GM06990 (cell line): ENCODE measurements at regions not wholly inside any gene's neighbourhood (a gene's known extent, or its start where the extent isn't known, plus 50 kb on each side); places are given as distances from the start of the nearest gene placed in this dataset.

ENCODE experiments used
- DNase-seq: peaks from one replicate; pipeline ENCODE4 v3.0.0-alpha.2; 2011; ENCODE audit not compliant: insufficient read length; ENCODE audit errors: extremely low read depth
- H3K27me3 ChIP-seq: replicated peaks from 2 replicates; pipeline ENCODE4 v1.6.0; 2011; ENCODE audit warnings: low read length; ENCODE audit not compliant: control insufficient read depth, insufficient read depth
- H3K36me3 ChIP-seq: 2 replicates; pipeline ENCODE4 v1.5.1; 2011; ENCODE audit warnings: low read length; ENCODE audit not compliant: control insufficient read depth, insufficient read depth
- H3K4me3 ChIP-seq: replicated peaks from 2 replicates; pipeline ENCODE4 v1.5.1; 2011; ENCODE audit warnings: low read depth, mild to moderate bottlenecking, control low read depth, low read length
- CTCF ChIP-seq: IDR thresholded peaks from 2 replicates; pipeline ENCODE4 v1.5.1; 2011; ENCODE audit warnings: low read length, control low read depth, mild to moderate bottlenecking, inconsistent platforms; ENCODE audit not compliant: insufficient read depth, poor library complexity, severe bottlenecking

GRCh38 chr13:89584058-89584620, 1763.3 kb upstream of the MIR17HG start:
- Histone ChIP-seq H3K36me3 (no peaks in the 10 kb centered on the region), H3K27me3 (no peaks in the 10 kb centered on the region), H3K4me3 (no peak overlapping the region)
- no peak for TF ChIP-seq CTCF
- no peak for DNase-seq

- DNase-seq, result no peak
- TF ChIP-seq CTCF, result no peak
- no peaks in the 10 kb centered on the region for H3K36me3 ChIP-seq
- H3K4me3 ChIP-seq, result no peak overlapping the region
- H3K27me3 ChIP-seq, result no peaks in the 10 kb centered on the region
These were observed 1744.8 kb upstream of the MIR17HG start for GRCh38 chr13:89602655-89603054.

- Histone ChIP-seq H3K36me3 (no peaks in the 10 kb centered on the region), H3K27me3 (no peaks in the 10 kb centered on the region), H3K4me3 (no peak overlapping the region)
- no peak for DNase-seq
- no peak for TF ChIP-seq CTCF
These were observed 1744.3 kb upstream of the MIR17HG start for GRCh38 chr13:89603187-89603586.

GRCh38 chr13:89609318-89609717, 1738.2 kb upstream of the MIR17HG start:
- H3K4me3 ChIP-seq, result no peak overlapping the region
- DNase-seq, result no peak
- no peaks in the 10 kb centered on the region for H3K36me3 ChIP-seq
- TF ChIP-seq CTCF, result no peak
- no peaks in the 10 kb centered on the region for H3K27me3 ChIP-seq

- no peak for TF ChIP-seq CTCF
- DNase-seq, result no peak
These were observed 1737.2 kb upstream of the MIR17HG start for GRCh38 chr13:89610331-89610730.

GRCh38 chr13:89610881-89611280, 1736.6 kb upstream of the MIR17HG start:
- no peak for TF ChIP-seq CTCF
- Histone ChIP-seq H3K27me3 (no peaks in the 10 kb centered on the region), H3K36me3 (no peaks in the 10 kb centered on the region), H3K4me3 (no peak overlapping the region)
- no peak for DNase-seq

More at GRCh38 chr13:89610331-89610730, 1737.2 kb upstream of the MIR17HG start:
- Histone ChIP-seq H3K36me3 (no peaks in the 10 kb centered on the region), H3K27me3 (no peaks in the 10 kb centered on the region), H3K4me3 (no peak overlapping the region)
